HG03520 (cell line): ENCODE measurements at regions not wholly inside any gene's neighbourhood (a gene's known extent, or its start where the extent isn't known, plus 50 kb on each side); places are given as distances from the start of the nearest gene placed in this dataset.

Experiments used
- ATAC-seq: cut with Tn5 transposase; IDR thresholded peaks from one replicate; pipeline ENCODE4 v1.9.1; 2021; ENCODE audit warnings: mild to moderate bottlenecking, moderate library complexity; ENCODE audit not compliant: unreplicated experiment

DNA sequence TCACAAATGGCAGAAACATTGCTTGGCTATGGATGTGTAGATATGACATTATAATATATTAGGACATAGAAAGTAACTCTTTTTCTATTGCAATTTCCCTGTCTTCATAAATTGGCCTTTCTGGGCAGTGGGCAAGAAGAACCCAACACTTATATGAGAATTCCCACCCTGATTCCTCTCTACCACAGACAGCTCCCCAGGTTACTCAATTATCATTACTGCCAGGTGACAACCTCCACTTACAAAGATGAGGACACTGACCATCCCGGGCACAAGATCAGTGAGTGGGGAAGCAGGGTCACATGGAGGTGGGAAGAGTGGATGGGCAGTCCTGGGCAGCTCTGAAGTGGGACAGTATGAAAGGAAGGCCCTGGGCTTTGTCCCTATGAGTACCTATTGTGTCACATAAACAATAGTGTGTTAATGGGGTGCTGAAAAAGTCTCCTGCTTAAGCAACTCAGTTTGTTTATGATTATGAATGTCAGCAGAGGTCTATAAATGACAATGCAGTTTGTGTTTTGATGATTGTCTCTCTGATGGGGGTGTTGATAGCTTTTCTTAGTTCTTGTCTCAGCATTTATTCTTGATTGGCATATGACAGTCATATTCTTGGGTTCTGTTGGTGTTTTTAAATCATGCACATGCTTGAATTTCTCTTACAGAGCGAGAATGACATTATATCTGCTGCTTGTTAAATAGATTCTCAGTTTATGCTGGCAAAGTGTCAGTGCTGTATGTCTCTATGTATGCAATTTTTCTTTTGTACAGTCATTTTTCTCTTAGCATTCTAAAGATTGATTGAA lies 99.9 kb downstream of the SLIT2 start:
- no peak for ATAC-seq

DNA sequence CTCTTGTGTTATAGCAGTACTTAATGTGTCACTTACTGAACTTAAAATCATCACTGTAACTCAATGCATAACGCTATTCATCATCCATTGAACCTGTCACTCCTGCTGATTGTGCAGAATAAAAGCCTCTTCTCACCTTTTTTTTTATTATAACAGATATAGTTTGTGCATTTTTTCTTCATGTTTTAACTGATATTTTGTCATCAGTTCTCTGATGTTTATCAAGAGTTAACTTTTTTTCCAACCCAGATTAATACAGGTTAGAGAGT lies 100.4 kb downstream of the SLIT2 start:
- no peak for ATAC-seq

DNA sequence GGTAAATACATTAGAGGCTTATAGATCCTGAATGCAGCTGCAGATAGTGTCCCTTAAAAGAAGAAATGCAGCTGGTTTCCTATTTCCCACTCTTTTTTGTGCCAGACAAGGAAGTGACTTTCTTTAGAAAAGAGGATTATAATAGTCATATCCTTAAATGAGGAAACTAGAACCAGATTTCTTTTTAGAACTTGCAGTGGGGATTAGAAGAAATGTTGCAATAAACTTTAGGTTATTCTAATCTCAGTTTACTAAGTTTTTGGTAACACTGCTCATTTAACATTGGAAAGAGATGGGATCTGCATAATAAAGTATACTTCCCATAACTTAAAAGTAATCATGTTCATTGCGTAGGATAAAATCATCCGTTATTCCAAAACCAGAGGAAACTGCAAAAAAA lies 101.9 kb downstream of the SLIT2 start:
- no peak for ATAC-seq

DNA sequence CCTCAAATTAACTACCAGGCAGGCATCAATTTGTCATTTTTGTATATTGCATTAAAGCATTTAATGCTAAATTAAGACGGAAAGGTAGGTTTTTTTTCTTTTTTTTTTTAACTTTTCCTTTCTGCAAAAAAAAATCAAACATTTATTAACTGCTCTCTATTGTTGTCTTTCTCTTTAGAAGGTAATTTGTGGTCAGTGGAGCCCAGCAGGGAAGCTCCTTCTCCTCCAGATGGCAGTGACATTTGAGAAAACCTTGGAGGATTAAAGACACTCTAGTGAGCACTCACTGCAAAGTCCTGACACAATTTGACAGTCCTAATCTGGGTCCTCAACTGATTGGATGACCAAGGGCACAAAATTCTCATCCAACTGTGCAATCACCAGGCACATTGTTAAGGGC lies 102.4 kb downstream of the SLIT2 start:
- no peak for ATAC-seq

DNA sequence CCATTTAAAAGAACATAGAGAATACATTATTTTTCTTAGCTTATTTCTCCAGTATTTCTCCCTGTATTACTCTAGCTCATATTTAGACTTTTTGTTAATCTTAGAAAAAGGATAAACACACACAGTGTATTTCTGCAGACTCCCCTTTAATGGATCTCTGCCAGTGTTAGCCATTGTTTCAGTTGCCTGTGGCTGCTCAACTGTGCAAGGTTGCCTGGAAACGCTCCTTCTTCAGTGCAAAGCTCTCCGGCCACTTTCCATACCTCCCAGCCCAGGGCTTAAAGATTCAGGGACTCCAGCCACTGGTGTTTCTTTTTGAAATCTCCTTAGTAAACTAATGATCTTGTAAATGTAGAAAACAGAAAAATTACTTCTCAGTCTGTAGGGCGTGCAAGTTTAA lies 104.9 kb downstream of the SLIT2 start:
- no peak for ATAC-seq

DNA sequence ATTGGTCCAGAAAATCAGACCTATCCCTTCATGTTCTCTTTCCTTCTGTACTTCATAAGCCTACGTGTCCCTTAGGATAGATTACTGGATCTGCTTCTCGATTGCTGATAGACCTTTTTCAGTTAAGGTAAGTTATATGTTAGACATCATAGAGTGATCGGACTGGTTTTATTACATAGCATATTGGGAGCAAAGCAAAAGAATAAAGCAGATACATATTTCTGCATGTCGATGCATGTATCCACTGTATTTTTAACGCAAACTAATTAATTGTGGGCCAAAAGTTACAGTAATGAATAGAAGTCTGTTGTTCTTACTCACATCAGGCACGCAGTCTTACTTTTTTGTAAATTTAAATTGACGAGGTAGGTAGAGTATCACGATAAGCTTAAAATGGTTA lies 106.4 kb downstream of the SLIT2 start:
- no peak for ATAC-seq

DNA sequence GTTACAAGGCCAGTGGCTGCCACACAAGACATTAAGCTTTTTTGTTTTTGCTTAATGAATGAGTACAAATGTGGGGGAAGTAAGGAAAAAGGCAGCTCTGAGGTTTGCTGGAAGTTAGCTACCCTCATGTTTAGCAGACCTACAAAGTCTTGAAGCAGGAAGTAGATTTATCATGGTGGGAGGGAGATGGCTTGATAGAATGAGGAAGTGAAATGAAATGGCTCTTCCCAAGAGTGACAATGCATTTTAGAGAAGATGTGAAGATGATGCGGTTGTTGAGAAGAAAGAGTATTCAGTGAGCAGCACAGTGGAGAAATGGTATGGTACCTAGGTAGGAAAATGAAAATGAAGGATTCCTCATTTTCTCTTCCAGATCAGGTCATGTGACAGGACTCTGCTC lies 108.0 kb downstream of the SLIT2 start:
- ATAC-seq, result peak; percentile 76

DNA sequence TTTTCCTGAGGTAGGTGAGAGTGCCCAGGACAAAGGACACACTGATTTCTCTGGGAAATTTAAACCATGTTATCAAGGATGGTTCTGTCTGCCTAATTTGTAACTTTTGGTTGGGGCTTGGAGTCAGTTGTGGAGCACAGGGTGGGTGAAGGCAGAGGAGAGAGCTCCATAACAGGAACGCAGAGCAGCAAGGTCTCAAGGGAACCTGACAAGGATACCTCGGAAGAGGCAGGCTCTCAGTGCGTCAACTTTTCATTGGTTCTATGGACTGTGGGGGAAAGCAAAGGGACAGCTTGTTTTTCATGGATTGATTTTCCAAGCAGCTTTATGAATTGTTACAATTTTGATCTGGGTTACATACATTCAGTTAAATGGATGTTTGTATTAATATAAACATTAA lies 110.4 kb downstream of the SLIT2 start:
- no peak for ATAC-seq

DNA sequence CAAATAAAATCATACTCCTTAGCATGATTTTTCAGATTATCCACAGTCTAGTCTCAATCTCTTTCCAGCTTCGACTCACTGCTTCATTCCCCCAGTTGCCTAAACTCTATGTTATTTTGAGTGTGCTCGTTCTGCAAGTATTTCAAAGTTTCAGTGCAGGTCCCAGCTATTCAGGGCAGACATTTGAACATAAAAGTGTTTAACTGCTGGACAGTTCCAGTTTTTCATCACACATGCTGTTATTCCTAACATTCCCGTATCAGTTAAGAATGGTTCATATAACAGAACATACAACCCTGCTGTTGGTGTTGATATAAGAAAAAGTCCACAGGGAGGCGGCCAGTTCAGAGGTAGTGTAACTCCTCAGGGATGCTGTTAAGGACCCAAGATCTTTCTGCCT lies 113.3 kb downstream of the SLIT2 start:
- no peak for ATAC-seq

DNA sequence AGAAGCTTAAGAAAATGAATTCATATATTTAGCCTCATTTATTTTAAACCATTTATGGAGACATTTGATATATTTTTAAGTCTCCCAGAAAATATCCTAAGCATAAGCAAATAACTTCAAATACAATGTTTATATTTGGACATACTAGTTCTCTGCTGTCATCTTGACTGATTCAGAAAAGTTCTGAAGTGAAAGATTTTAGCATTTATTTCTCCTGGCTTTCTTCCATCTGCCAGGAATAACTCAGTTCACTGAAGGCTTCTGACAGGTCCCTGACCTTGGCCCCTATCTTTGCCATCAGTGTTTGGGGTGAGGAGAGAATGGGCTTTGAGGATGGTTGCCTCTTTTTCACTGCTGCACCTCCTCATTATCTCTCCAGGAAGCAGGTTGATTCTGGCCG lies 115.7 kb downstream of the SLIT2 start:
- no peak for ATAC-seq

DNA sequence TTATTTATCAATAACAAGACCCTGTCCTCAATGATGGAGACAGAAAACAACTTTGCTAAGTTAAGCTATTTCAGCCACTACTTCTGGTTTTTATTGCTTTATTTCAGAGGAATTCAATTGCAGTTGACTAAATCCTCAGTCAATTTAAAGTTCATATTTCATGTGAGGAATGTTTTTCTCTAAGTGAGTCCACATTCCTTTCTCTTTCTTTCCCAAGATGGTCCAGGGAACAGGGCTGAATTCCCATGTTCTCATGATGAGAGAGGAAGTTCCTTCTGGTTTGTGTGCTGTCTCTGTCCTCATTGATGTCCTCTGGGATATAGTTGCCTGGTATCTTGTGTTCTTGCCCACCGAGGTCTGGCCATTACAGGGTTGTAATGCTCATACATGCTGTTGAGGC lies 117.2 kb downstream of the SLIT2 start:
- no peak for ATAC-seq

DNA sequence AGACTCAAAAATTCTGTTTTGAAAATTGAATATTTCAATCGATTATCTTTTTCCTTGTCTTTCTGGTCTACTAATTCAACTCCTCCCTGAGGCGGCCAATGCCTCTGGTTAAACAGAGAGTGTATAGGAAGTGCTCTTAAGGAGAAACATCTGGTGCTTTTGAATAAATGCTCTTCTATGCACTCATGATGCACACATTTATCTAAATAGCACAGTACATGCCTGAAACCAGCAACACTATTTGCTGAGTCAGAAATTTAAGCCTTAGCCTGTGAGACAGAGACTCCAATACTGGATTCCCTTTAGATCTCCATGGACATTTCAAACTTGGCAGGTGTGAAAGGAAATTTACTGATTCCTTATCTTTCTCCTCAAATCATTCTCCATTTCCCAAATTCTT lies 118.6 kb downstream of the SLIT2 start:
- no peak for ATAC-seq

DNA sequence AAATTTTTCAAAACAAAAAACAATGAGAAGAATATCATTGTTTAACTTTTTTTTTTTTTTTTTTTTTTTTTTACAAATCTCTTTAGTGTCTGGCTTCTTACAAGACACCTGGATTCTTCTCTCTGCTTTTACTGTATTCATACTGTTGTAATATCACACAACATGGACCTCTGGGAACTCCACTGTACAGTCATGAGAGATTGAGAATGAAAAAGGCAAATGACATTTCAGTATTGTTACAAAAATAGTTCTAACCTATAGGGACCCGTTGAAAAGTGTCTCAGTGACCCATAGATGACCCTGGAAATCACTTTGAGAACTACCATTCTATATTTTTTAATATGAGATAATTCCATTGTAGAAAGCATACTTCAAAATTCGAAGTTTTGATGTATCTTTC lies 124.4 kb downstream of the SLIT2 start:
- no peak for ATAC-seq

DNA sequence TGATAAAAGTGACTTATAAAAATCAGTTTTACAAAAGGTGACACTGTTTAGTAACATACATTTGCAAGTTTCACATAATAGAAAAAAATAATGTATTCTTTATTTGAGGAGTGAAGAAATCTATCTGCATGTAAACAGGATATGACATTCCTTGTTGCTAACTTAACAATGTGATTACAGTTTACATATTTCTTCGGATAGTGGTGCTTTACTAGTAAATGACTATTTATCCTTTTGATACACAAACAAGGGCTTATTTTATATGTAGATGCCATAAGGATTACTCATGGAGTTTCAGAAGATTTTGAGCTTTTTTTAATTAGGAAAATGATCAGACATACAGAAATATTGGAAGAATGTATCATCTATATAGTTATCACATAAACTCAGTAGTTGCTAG lies 126.5 kb downstream of the SLIT2 start:
- no peak for ATAC-seq

DNA sequence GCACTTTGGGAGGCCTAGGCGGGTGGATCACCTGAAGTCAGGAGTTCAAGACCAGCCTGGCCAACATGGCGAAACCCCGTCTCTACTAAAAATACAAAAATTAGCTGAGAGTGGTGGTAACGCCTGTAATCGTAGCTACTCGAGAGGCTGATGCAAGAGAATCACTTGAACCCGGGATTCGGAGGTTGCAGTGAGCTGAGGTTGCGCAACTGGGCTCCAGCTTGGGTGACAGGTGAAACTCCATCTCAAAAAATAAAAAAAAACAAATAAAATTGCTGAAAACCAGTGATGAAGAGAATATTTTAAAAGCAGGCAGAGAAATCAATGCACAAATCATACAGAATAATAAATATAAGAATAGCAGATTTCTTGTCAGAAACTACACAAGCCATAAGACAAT lies 129.3 kb downstream of the SLIT2 start:
- no peak for ATAC-seq

DNA sequence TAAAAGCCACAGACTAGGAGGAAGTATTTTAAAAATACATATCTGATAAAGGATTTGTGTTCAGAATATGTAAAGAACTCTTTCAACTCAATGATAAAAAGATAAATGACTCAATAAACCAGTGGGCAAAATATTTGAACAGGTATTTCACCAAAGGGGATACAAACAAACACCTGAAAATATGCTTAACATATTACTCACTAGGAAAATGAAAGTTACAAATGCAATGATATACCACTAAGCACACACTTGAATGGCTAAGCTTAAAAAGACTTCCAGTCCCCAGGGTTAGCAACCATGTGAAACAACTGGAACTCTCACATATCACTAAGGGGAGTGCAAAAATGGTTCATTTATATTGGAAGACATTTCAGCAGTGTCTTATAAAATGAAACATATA lies 131.6 kb downstream of the SLIT2 start:
- no peak for ATAC-seq

DNA sequence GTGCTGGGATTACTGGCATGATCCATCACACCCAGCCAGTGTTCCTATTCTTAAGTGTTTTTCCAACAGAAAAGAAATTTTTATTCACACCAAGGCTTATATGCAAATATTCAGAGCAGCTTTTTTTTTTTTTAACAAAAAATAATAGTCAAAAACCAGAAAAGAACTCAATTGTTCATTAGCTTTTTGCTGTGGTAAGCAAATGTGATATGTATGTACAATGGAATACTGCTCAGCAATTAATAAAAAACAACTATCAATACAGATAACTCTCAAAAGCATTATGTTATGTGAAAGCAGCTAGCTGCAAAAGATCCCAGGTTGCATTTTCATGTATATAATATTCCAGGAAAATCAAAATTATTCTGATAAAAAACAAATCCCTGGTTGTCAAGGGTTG lies 132.3 kb downstream of the SLIT2 start:
- no peak for ATAC-seq

DNA sequence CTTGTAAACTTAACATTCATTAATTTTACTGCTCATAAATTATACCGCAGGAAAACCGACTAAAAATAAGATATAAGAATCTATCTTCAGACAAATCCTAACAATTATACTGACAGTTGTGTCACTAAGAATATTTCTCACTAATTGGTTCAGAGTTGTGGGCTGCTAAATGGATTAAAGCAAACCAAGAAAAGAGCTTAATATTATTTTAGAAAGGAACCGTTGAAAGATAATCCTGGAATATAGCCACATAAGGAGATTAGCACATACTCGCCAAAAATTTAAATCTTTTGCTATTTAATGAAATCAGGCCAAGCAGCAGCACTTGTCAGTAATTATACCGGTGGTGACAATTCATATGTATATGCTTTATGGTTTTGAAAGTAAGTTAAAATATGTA lies 132.8 kb downstream of the SLIT2 start:
- no peak for ATAC-seq

DNA sequence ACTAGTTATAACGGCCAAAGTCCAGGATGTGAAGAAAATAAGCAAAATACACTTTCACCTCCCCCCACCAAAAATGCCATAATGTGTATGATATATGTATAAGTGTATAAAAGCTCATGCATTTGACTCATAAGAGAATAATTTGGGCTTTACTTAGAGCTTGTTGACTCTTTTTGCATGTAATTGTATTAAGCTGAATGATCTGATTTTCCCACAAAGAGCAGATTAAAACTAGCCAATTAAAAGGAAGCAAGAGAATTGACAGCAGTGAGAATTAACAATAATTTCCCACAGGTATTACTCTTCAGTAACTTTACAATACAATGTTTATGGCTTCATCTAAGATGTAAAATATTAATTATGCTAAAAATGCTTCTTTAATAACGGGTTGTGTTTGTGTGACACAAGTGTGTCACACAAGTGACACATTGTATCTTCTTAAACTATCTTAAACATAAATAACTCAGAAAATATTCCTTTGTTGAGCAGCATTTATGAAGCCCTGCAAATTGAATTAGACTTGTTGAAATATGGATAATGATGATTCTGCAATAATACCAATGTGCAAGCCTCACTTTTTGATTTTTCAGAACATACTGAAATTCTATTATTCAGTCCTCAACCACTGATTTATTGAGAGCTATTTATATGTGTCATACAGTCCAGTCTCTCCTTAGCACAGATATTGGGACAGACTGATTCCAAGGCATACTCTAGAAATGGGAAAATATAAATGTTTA lies 134.5 kb downstream of the SLIT2 start:
- ATAC-seq, result no peak

DNA sequence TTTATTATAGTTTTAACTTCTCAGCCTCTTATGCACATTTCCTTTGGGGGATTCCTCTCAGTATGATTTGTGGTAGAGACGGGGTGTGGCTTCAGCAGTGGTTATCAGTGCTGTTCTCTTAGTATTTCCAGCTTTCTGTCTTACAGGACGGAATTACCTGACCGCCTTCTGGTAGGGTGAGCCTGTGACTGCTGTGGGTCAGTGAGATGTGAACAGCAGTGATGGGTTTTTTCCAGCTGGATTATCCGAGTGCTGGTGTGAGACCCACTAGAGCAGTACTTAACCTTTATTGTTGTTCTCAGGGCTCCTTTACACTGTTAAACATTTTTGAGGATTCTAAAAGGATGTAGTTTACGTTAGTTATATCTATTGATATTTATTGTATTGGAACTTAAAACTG lies 135.2 kb downstream of the SLIT2 start:
- ATAC-seq, result no peak

DNA sequence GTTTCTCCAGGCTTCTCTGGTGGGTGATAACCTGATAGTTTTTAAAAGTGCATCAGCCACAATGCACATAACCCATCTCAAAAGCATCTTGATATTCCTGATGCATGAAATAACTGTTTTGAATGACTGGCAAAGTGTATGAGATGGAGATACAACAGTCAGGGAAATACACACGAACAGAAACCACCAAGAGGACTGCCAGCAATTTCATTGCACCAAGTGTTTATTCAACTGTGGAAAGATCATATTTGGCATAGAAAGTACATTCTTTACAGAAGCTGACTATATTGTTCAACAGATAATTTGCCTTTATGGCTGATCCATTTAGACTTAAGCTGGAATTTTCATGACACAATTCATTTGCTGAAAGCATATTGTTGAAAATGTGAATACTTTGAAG lies 139.5 kb downstream of the SLIT2 start:
- no peak for ATAC-seq

DNA sequence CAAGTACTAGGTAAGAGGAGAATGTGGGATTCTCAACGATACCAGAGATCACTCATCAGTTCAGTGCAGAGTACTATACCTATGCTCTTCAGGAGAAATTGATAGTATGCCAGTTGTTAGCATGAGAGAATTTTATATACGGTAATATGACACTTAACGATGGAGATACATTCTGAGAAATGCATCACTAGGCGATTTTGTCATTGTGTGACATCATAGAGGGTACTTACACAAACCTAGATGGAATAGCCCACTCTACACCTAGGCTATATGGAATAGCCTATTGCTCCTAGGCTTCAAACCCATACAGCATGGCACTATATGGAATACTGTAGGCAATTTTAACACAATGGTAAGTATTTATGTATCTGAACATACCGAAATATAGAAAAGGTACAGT lies 140.2 kb downstream of the SLIT2 start:
- ATAC-seq, result no peak
